IMR-90 (cell line): ENCODE measurements at regions not wholly inside any gene's neighbourhood (a gene's known extent, or its start where the extent isn't known, plus 50 kb on each side); places are given as distances from the start of the nearest gene placed in this dataset.

ENCODE experiments used
- ATAC-seq: fragments of 200-7000 bp; cut with Tn5 transposase; 2 replicates; pipeline ENCODE4 v1.9.1; 2020; ENCODE audit warnings: low read depth, mild to moderate bottlenecking, moderate library complexity
- BruUV-seq: library from RNA; stranded (reverse); fragments of 400-500 nt; replicated peaks from 2 replicates; lab custom pipeline; 2021; lab: Mats Ljungman, UMichigan
- CTCF ChIA-PET: fragments of 300-600 bp; formaldehyde crosslinking; extraction: SDS; loops from one replicate; lab custom pipeline; 2021; ENCODE audit warnings: antibody characterized with exemption; lab: Yijun Ruan, JAX
- POLR2A ChIA-PET: fragments of 300-600 bp; sonication (Branson Sonifier 250); formaldehyde crosslinking; loops from one replicate; lab custom pipeline; 2022; ENCODE audit warnings: antibody characterized with exemption; ENCODE audit not compliant: unreplicated experiment; lab: Charles Lee
- DNase-seq: peaks from one replicate; pipeline ENCODE4 v3.0.0; 2013
- H2AFZ ChIP-seq: replicated peaks from 2 replicates; pipeline ENCODE3; 2013; ENCODE audit warnings: low read length, mild to moderate bottlenecking; ENCODE audit not compliant: poor library complexity
- H2AK5ac ChIP-seq: 2 replicates; pipeline ENCODE4 v1.6.1; 2013; ENCODE audit warnings: low read depth, low read length, inconsistent platforms
- H2AK9ac ChIP-seq: replicated peaks from 2 replicates; pipeline ENCODE3; 2013; ENCODE audit warnings: mild to moderate bottlenecking, low read depth, low read length, moderate library complexity; ENCODE audit not compliant: poor library complexity
- H2BK120ac ChIP-seq: 2 replicates; pipeline ENCODE4 v1.6.1; 2013; ENCODE audit warnings: low read depth, low read length, inconsistent platforms
- H2BK15ac ChIP-seq: 3 replicates; pipeline ENCODE4 v1.6.1; 2013; ENCODE audit warnings: low read depth, low read length, inconsistent platforms
- H2BK20ac ChIP-seq: 2 replicates; pipeline ENCODE4 v1.6.1; 2013; ENCODE audit warnings: low read depth, mild to moderate bottlenecking, inconsistent platforms, low read length, moderate library complexity
- H2BK5ac ChIP-seq: 2 replicates; pipeline ENCODE4 v1.6.1; 2013; ENCODE audit warnings: mild to moderate bottlenecking, low read depth, low read length, inconsistent platforms; ENCODE audit not compliant: poor library complexity, severe bottlenecking
- H3K14ac ChIP-seq: replicated peaks from 2 replicates; pipeline ENCODE4 v1.6.1; 2013; ENCODE audit warnings: low read depth, low read length, inconsistent platforms
- H3K18ac ChIP-seq: 2 replicates; pipeline ENCODE4 v1.6.1; 2013; ENCODE audit warnings: low read depth, low read length, control low read depth
- H3K23ac ChIP-seq: 2 replicates; pipeline ENCODE4 v1.6.1; 2013; ENCODE audit warnings: low read depth, low read length, inconsistent platforms
- H3K27ac ChIP-seq: 2 replicates; pipeline ENCODE4 v1.5.1; 2013; ENCODE audit warnings: mild to moderate bottlenecking, control low read depth, low read length; ENCODE audit not compliant: insufficient read depth
- H3K27me3 ChIP-seq: 2 replicates; pipeline ENCODE4 v1.6.1; 2013; ENCODE audit warnings: low read length; ENCODE audit not compliant: control insufficient read depth, insufficient read depth
- H3K36me3 ChIP-seq: 2 replicates; pipeline ENCODE4 v1.6.1; 2013; ENCODE audit warnings: low read length, mixed read lengths; ENCODE audit not compliant: control insufficient read depth, insufficient read depth
- H3K4ac ChIP-seq: 2 replicates; pipeline ENCODE4 v1.6.1; 2013; ENCODE audit warnings: low read depth, low read length, inconsistent platforms
- H3K4me1 ChIP-seq: 2 replicates; pipeline ENCODE4 v1.6.1; 2013; ENCODE audit warnings: low read length, mixed read lengths; ENCODE audit not compliant: control insufficient read depth, insufficient read depth
- H3K4me2 ChIP-seq: 2 replicates; pipeline ENCODE4 v1.6.1; 2013; ENCODE audit warnings: low read depth, mild to moderate bottlenecking, control low read depth, low read length, moderate library complexity
- H3K4me3 ChIP-seq: 2 replicates; pipeline ENCODE4 v1.5.1; 2013; ENCODE audit warnings: low read depth, mild to moderate bottlenecking, control low read depth, low read length, moderate library complexity; ENCODE audit not compliant: insufficient read depth
- H3K56ac ChIP-seq: 2 replicates; pipeline ENCODE4 v1.6.1; 2013; ENCODE audit warnings: low read length, inconsistent platforms; ENCODE audit not compliant: insufficient read depth; ENCODE audit errors: extremely low read depth
- H3K79me1 ChIP-seq, 2 experiments: 2 replicates each; pipeline ENCODE4 v1.6.1; 2013; ENCODE audit warnings: low read length in 2 of 2, inconsistent platforms in 1 of 2, low read depth in 1 of 2
- H3K9ac ChIP-seq: 2 replicates; pipeline ENCODE4 v1.6.1; 2013; ENCODE audit warnings: low read depth, low read length, control low read depth
- H3K9me1 ChIP-seq: 2 replicates; pipeline ENCODE4 v1.6.1; 2013; ENCODE audit warnings: low read length, inconsistent platforms; ENCODE audit not compliant: insufficient read depth
- H3K9me3 ChIP-seq: 2 replicates; pipeline ENCODE4 v1.6.1; 2013; ENCODE audit warnings: low read length; ENCODE audit not compliant: control insufficient read depth, insufficient read depth
- H4K20me1 ChIP-seq: 2 replicates; pipeline ENCODE4 v1.6.1; 2013; ENCODE audit warnings: low read length, inconsistent platforms; ENCODE audit not compliant: insufficient read depth
- H4K5ac ChIP-seq: 2 replicates; pipeline ENCODE4 v1.6.1; 2013; ENCODE audit warnings: mild to moderate bottlenecking, low read depth, low read length, control low read depth
- H4K8ac ChIP-seq, 2 experiments: 2 replicates each; pipeline ENCODE4 v1.6.1; 2013; ENCODE audit warnings: low read depth in 2 of 2, low read length in 2 of 2, control low read depth in 1 of 2, inconsistent platforms in 1 of 2
- H4K91ac ChIP-seq: 2 replicates; pipeline ENCODE4 v1.6.1; 2013; ENCODE audit warnings: low read depth, low read length, inconsistent platforms; ENCODE audit not compliant: insufficient read depth
- CEBPB ChIP-seq: IDR thresholded peaks from 2 replicates; pipeline ENCODE4 v1.6.1; 2012; ENCODE audit warnings: low read depth, low read length, improper control_type of control experiment
- CHD1 ChIP-seq: IDR thresholded peaks from 2 replicates; pipeline ENCODE4 v1.6.1; 2012; ENCODE audit warnings: low read depth, low read length, improper control_type of control experiment
- ELK1 ChIP-seq: fragments of 150-350 bp; IDR thresholded peaks from 2 replicates; pipeline ENCODE4 v1.6.1; 2016; ENCODE audit warnings: low read depth, mild to moderate bottlenecking, low read length, moderate library complexity, borderline replicate concordance
- MAZ ChIP-seq: IDR thresholded peaks from 2 replicates; pipeline ENCODE4 v1.6.1; 2012; ENCODE audit warnings: low read depth, mild to moderate bottlenecking, low read length, improper control_type of control experiment, moderate library complexity, borderline replicate concordance
- WGBS, 2 experiments: methylation state at CpG; one replicate each; pipeline versions ENCODE4 v1.1.5 to v1.1.7; 2013; ENCODE audit warnings: missing lambda C conversion rate in 2 of 2; ENCODE audit not compliant: insufficient read length in 1 of 2; ENCODE audit errors: extremely low coverage in 2 of 2; 5-methylcytosine and 5-hydroxymethylcytosine counted together
- dilution Hi-C: fragments of 300-500 bp; cut with HindIII; formaldehyde crosslinking; loops from one replicate; pipeline ENCODE4 v1.14.3; 2018; ENCODE audit warnings: low sequenced_read_pairs; ENCODE audit not compliant: unreplicated experiment
- in situ Hi-C: fragments of 300-500 bp; cut with MboI; formaldehyde crosslinking; loops from 3 replicates; pipeline ENCODE4 v1.14.3; 2019; ENCODE audit warnings: low sequenced_read_pairs, inconsistent platforms, mixed read lengths
- intact Hi-C: fragments of 100-400 bp; cut with micrococcal nuclease; formaldehyde crosslinking; loops from 2 replicates; pipeline ENCODE4 v1.10.0; 2022

- H3K14ac ChIP-seq = no peak overlapping the region
- H3K23ac ChIP-seq = no peak overlapping the region
- H3K9me3 ChIP-seq = no peaks in the 10 kb centered on the region
- no peaks in the 10 kb centered on the region for H3K27me3 ChIP-seq
- no peak for DNase-seq
- no CpG with 5 or more reads among the region's 1 CpG for WGBS, 2 experiments
- in situ Hi-C loops = no loop called here
- H3K79me1 ChIP-seq = no peaks in the 10 kb centered on the region
- no peak overlapping the region for H4K5ac ChIP-seq
- ChIA-PET POLR2A (interaction anchor here (0.6 kb wide), 1 partner anchor 1113 kb away, joined by 21 read pairs; no protein-coding TSS in a partner anchor), CTCF (interaction anchor here (0.6 to 1.1 kb wide), 2 partner anchors 39 to 308 kb away, joined by 3 to 5 read pairs; no protein-coding TSS in a partner anchor)
- TF ChIP-seq ELK1 = no peak
- TF ChIP-seq CEBPB = no peak
- TF ChIP-seq MAZ = no peak
- no peak for TF ChIP-seq CHD1
- no peak overlapping the region for H2AK9ac ChIP-seq
- no peak overlapping the region for H3K27ac ChIP-seq
- H3K56ac ChIP-seq = no peak overlapping the region
- H3K9ac ChIP-seq = no peak overlapping the region
- H3K4ac ChIP-seq = no peak overlapping the region
- no peak overlapping the region for H2BK20ac ChIP-seq
- H2AFZ ChIP-seq = no peak overlapping the region
- peaks cover 6% of the 10 kb centered on the region; the same call in 1 of the 2 replicates for H3K9me1 ChIP-seq
- no peak overlapping the region for H3K18ac ChIP-seq
- H3K4me3 ChIP-seq = no peak overlapping the region
- intact Hi-C loops = loop anchor here (5.0 to 10.0 kb wide), 3 partner anchors 261 to 886 kb away; no protein-coding TSS in a partner anchor
- no peak overlapping the region for H2BK15ac ChIP-seq
- no peaks in the 10 kb centered on the region for H3K36me3 ChIP-seq
- no peak overlapping the region for H2AK5ac ChIP-seq
- no peaks in the 10 kb centered on the region for H4K20me1 ChIP-seq
- no peak overlapping the region for H4K91ac ChIP-seq
- no peak overlapping the region for H4K8ac ChIP-seq
- H2BK5ac ChIP-seq = no peak overlapping the region
- dilution Hi-C loops = no loop called here
- H3K4me2 ChIP-seq = no peak overlapping the region
- BruUV-seq = no TSS peak
- H2BK120ac ChIP-seq = no peak overlapping the region
- peaks cover 21% of the 10 kb centered on the region for H3K4me1 ChIP-seq
- ATAC-seq = no peak
Observed at GRCh38 chr15:95288626-95289025, 1041.9 kb upstream of the NR2F2 start.
